ENCODE measurements at regions not wholly inside any gene's neighbourhood (a gene's known extent, or its start where the extent isn't known, plus 50 kb on each side); places are given as distances from the start of the nearest gene placed in this dataset.

DNA sequence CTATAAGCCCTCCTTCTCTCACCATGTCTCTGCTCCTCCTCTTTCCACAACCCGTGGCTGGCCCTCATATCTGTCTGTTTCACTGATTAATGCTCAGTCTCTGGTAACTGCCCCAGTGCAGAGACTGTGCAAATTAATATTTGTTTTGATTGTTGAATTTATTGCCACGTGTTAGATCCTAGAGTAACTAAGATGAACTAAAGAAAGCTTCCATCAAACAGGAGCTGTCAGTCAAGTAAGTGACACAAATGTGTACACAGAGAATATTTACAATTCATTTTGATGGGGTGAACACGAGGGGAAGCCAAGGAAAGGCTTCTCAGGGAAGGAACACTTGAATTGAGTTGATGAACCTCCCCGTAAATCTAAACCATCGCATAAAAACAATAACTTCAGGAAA lies 182.5 kb downstream of the BAMBI start:
- TF ChIP-seq POLR2A (IDR thresholded peaks at IDR 0.05; ENCODE audit: low read depth) (no peak), CTCF (IDR thresholded peaks at IDR 0.05) (no peak), EP300 (IDR thresholded peaks at IDR 0.05) (no peak), POLR2AphosphoS5 (IDR thresholded peaks at IDR 0.05) (no peak)
